GM12878 (cell line): ENCODE measurements at regions not wholly inside any gene's neighbourhood (a gene's known extent, or its start where the extent isn't known, plus 50 kb on each side); places are given as distances from the start of the nearest gene placed in this dataset.

Source experiments
- ATAC-seq: fragments of 200-7000 bp; cut with Tn5 transposase; 3 replicates; pipeline ENCODE4 v1.9.1; 2020; ENCODE audit warnings: mild to moderate bottlenecking, moderate library complexity
- BruUV-seq: library from RNA; stranded (reverse); fragments of 400-500 nt; replicated peaks from 2 replicates; lab custom pipeline; 2021; lab: Mats Ljungman, UMichigan
- CTCF ChIA-PET: fragments of 300-600 bp; sonication (Branson Sonifier 250); formaldehyde crosslinking; extraction: SDS; loops from one replicate; lab custom pipeline; 2021; ENCODE audit warnings: inconsistent platforms; lab: Yijun Ruan, JAX
- POLR2A ChIA-PET: fragments of 350-600 bp; formaldehyde crosslinking; extraction: SDS; loops from one replicate; lab custom pipeline; 2021; ENCODE audit warnings: inconsistent platforms; lab: Charles Lee
- RAD21 ChIA-PET: fragments of 300-600 bp; sonication (Branson Sonifier 250); formaldehyde crosslinking; loops from one replicate; lab custom pipeline; 2023; ENCODE audit warnings: antibody characterized with exemption; ENCODE audit not compliant: unreplicated experiment; lab: Charles Lee
- SMC1A ChIA-PET: fragments of 300-600 bp; sonication (Branson Sonifier 250); formaldehyde crosslinking; loops from one replicate; lab custom pipeline; 2023; ENCODE audit not compliant: unreplicated experiment, uncharacterized antibody; lab: Charles Lee
- DNase-seq: peaks from one replicate; pipeline ENCODE4 v3.0.0-alpha.2; 2011; ENCODE audit warnings: low read depth, low spot score
- FAIRE-seq: peaks from 3 replicates; lab custom pipeline; 2011; peaks lifted over from hg19 to GRCh38; lab: Jason Lieb, UNC
- H2AFZ ChIP-seq: 2 replicates; pipeline ENCODE4 v1.6.0; 2011; ENCODE audit warnings: low read depth, low read length, control low read depth; ENCODE audit not compliant: control insufficient read depth
- H3K27ac ChIP-seq: 2 replicates; pipeline ENCODE4 v1.5.1; 2011; ENCODE audit warnings: control low read depth; ENCODE audit not compliant: control insufficient read depth, insufficient read depth
- H3K27me3 ChIP-seq, 2 experiments: replicated peaks in 1 of 2; 2 replicates each; pipeline versions ENCODE4 v1.6.0 to v1.6.1; 2011; ENCODE audit warnings: low read length in 1 of 2; ENCODE audit not compliant: control insufficient read depth in 2 of 2, insufficient read depth in 2 of 2
- H3K36me3 ChIP-seq, 2 experiments: 2 replicates each; pipeline ENCODE4 v1.5.1; 2011; ENCODE audit warnings: low read length in 1 of 2; ENCODE audit not compliant: control insufficient read depth in 2 of 2, insufficient read depth in 2 of 2
- H3K4me1 ChIP-seq: 2 replicates; pipeline ENCODE4 v1.6.1; 2011; ENCODE audit warnings: mild to moderate bottlenecking, low read length, moderate library complexity, mixed read lengths; ENCODE audit not compliant: control insufficient read depth, insufficient read depth
- H3K4me2 ChIP-seq: 2 replicates; pipeline ENCODE4 v1.6.0; 2011; ENCODE audit warnings: control low read depth; ENCODE audit not compliant: control insufficient read depth, insufficient read depth
- H3K4me3 ChIP-seq: fragments of 200-600 bp; sonication (generic); 2 replicates; pipeline ENCODE4 v1.5.1; 2016
- H3K79me2 ChIP-seq: 2 replicates; pipeline ENCODE4 v1.6.0; 2011; ENCODE audit warnings: low read length; ENCODE audit not compliant: control insufficient read depth, insufficient read depth
- H3K9ac ChIP-seq: 2 replicates; pipeline ENCODE4 v1.8.0; 2011; ENCODE audit warnings: low read length, control low read depth, mixed read lengths; ENCODE audit not compliant: control insufficient read depth, insufficient read depth
- H3K9me3 ChIP-seq: replicated peaks from 3 replicates; pipeline ENCODE4 v1.5.1; 2011; ENCODE audit warnings: mild to moderate bottlenecking, low read length; ENCODE audit not compliant: control insufficient read depth, insufficient read depth
- H4K20me1 ChIP-seq: 2 replicates; pipeline ENCODE4 v1.6.0; 2011; ENCODE audit not compliant: control insufficient read depth, insufficient read depth
- CHD4 ChIP-seq: fragments of 200-600 bp; sonication (generic); IDR thresholded peaks from 2 replicates; pipeline ENCODE4 v1.6.1; 2016; ENCODE audit warnings: mild to moderate bottlenecking
- DPF2 ChIP-seq: fragments of 450-650 bp; IDR thresholded peaks from 2 replicates; pipeline ENCODE4 v1.6.1; 2017; ENCODE audit warnings: mild to moderate bottlenecking
- EZH2 ChIP-seq: IDR thresholded peaks from 2 replicates; pipeline ENCODE4 v1.6.1; 2012; ENCODE audit warnings: low read depth, mild to moderate bottlenecking, control low read depth, inconsistent platforms, low read length, borderline replicate concordance; ENCODE audit not compliant: control insufficient read depth
- GATAD2B ChIP-seq: fragments of 450-650 bp; conservative IDR thresholded peaks from 2 replicates; pipeline ENCODE4 v1.6.1; 2017; ENCODE audit warnings: low read depth, mild to moderate bottlenecking, moderate library complexity
- MEF2A ChIP-seq: IDR thresholded peaks from 2 replicates; pipeline ENCODE4 v1.6.1; 2011; ENCODE audit warnings: low read depth, mild to moderate bottlenecking, low read length, moderate library complexity; ENCODE audit not compliant: insufficient read depth
- RB1 ChIP-seq: fragments of 450-650 bp; formaldehyde crosslinking; IDR thresholded peaks from 2 replicates; pipeline ENCODE4 v1.6.1; 2017; ENCODE audit warnings: mild to moderate bottlenecking, borderline replicate concordance
- TCF7 ChIP-seq: IDR thresholded peaks from 2 replicates; pipeline ENCODE4 v1.6.1; 2014; ENCODE audit warnings: antibody characterized with exemption, borderline replicate concordance
- ZBTB40 ChIP-seq: fragments of 450-650 bp; IDR thresholded peaks from 2 replicates; pipeline ENCODE4 v1.6.1; 2016; ENCODE audit warnings: mild to moderate bottlenecking, moderate library complexity, borderline replicate concordance
- WGBS: methylation state at CpG from one replicate; pipeline ENCODE4 v1.1.6; 2016; ENCODE audit warnings: low lambda C conversion rate; ENCODE audit not compliant: insufficient replicate concordance, insufficient coverage; ENCODE audit errors: missing lambda C conversion rate; 5-methylcytosine and 5-hydroxymethylcytosine counted together
- in situ Hi-C: fragments of 300-500 bp; cut with MboI; formaldehyde crosslinking; loops from 9 replicates; pipeline ENCODE4 v1.14.3; 2018; ENCODE audit warnings: mixed read lengths
- intact Hi-C: fragments of 100-400 bp; cut with micrococcal nuclease; formaldehyde crosslinking; loops from one replicate; pipeline ENCODE4 v1.14.2; 2022; ENCODE audit not compliant: unreplicated experiment
- TF ChIP-seq, protein P1 (sequence below): IDR thresholded peaks from 2 replicates; pipeline ENCODE4 v1.6.1; 2011; ENCODE audit warnings: low read depth, low read length, improper control_type of control experiment, borderline replicate concordance
- TF ChIP-seq, protein P2 (sequence below): fragments of 150-350 bp; IDR thresholded peaks from 2 replicates; pipeline ENCODE4 v1.6.1; 2014; ENCODE audit warnings: mild to moderate bottlenecking, low read depth, low read length

DNA sequence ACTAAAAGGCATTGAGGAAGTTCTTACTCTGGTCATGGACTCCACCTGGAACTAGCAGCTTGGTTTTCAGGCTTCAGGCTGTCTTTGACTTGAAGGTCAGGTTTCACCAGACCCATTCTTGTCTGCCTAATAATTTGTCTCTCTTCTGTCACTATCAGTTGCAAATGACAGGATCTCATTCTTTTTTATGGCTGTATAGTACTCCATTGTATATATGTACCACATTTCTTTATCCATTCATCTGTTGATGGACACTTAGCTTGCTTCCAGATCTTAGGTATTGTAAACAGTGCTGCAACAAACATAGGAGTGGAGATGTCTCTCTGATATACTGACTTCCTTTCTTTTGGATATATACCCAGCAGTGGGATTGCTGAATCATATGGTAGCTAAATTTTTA lies 73.1 kb upstream of the SYNCRIP start:
- intact Hi-C loops = no loop called here
- Histone ChIP-seq H3K4me3 (no peak overlapping the region), H3K36me3 (no peaks in the 10 kb centered on the region), H2AFZ (no peak overlapping the region), H3K27ac (no peak overlapping the region), H3K4me2 (no peak overlapping the region), H3K9me3 (no peaks in the 10 kb centered on the region; the same call in 2 of the 3 replicates), H4K20me1 (no peaks in the 10 kb centered on the region)
- ChIA-PET POLR2A (no interaction called here), SMC1A (no interaction called here), RAD21 (no interaction called here), CTCF (interaction anchor here (1.3 kb wide), 1 partner anchor 13 kb away, joined by 4 read pairs; no protein-coding TSS in a partner anchor)
- BruUV-seq = no TSS peak
- no peak for ATAC-seq
- in situ Hi-C loops = no loop called here
- TF ChIP-seq, protein P1, sequence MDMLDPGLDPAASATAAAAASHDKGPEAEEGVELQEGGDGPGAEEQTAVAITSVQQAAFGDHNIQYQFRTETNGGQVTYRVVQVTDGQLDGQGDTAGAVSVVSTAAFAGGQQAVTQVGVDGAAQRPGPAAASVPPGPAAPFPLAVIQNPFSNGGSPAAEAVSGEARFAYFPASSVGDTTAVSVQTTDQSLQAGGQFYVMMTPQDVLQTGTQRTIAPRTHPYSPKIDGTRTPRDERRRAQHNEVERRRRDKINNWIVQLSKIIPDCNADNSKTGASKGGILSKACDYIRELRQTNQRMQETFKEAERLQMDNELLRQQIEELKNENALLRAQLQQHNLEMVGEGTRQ = no peak
- no peak for TF ChIP-seq RB1
- TF ChIP-seq GATAD2B = no peak
- TF ChIP-seq TCF7 = no peak
- TF ChIP-seq, all 136 proteins: peak for 0
- DNase-seq = no peak
- Histone ChIP-seq H3K27me3 (no peaks in the 10 kb centered on the region), H3K4me1 (no peaks in the 10 kb centered on the region), H3K9ac (no peak overlapping the region), H3K79me2 (no peaks in the 10 kb centered on the region)
- no peak for FAIRE-seq

- Histone ChIP-seq H2AFZ (no peak overlapping the region), H3K36me3 (no peaks in the 10 kb centered on the region), H3K27me3 (no peaks in the 10 kb centered on the region), H3K79me2 (no peaks in the 10 kb centered on the region), H3K9me3 (no peaks in the 10 kb centered on the region; the same call in 2 of the 3 replicates), H4K20me1 (no peaks in the 10 kb centered on the region), H3K9ac (no peak overlapping the region), H3K4me3 (no peak overlapping the region), H3K4me2 (no peak overlapping the region), H3K4me1 (no peaks in the 10 kb centered on the region), H3K27ac (no peak overlapping the region)
- no TSS peak for BruUV-seq
- intact Hi-C loops = no loop called here
- ChIA-PET POLR2A (no interaction called here), RAD21 (no interaction called here), CTCF (interaction anchor here (1.3 kb wide), 1 partner anchor 13 kb away, joined by 4 read pairs; no protein-coding TSS in a partner anchor), SMC1A (no interaction called here)
- in situ Hi-C loops = no loop called here
- no peak for ATAC-seq
- no peak for FAIRE-seq
- no peak for DNase-seq
- 52% methylated on average over 9 of the region's 9 CpGs for WGBS
- TF ChIP-seq, protein P2, sequence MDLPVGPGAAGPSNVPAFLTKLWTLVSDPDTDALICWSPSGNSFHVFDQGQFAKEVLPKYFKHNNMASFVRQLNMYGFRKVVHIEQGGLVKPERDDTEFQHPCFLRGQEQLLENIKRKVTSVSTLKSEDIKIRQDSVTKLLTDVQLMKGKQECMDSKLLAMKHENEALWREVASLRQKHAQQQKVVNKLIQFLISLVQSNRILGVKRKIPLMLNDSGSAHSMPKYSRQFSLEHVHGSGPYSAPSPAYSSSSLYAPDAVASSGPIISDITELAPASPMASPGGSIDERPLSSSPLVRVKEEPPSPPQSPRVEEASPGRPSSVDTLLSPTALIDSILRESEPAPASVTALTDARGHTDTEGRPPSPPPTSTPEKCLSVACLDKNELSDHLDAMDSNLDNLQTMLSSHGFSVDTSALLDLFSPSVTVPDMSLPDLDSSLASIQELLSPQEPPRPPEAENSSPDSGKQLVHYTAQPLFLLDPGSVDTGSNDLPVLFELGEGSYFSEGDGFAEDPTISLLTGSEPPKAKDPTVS = no peak
- no peak for TF ChIP-seq ZBTB40
- TF ChIP-seq EZH2 = no peak
- TF ChIP-seq CHD4 = no peak
- no peak for TF ChIP-seq MEF2A
- no peak for TF ChIP-seq DPF2
These were observed 72.3 kb upstream of the SYNCRIP start for GRCh38 chr6:85714893-85715530.
